HepG2 (cell line): ENCODE measurements at regions not wholly inside any gene's neighbourhood (a gene's known extent, or its start where the extent isn't known, plus 50 kb on each side); places are given as distances from the start of the nearest gene placed in this dataset.

ENCODE experiments used
- ATAC-seq: fragments of 200-7000 bp; cut with Tn5 transposase; 3 replicates; pipeline ENCODE4 v1.9.1; 2020; ENCODE audit warnings: mild to moderate bottlenecking, moderate library complexity
- BruUV-seq: library from RNA; stranded (reverse); fragments of 400-500 nt; replicated peaks from 2 replicates; lab custom pipeline; 2021; lab: Mats Ljungman, UMichigan
- CTCF ChIA-PET: fragments of 300-600 bp; formaldehyde crosslinking; extraction: SDS; loops from one replicate; lab custom pipeline; 2021; ENCODE audit warnings: low total read pairs, inconsistent platforms, low intra/inter-chr PET ratio; lab: Yijun Ruan, JAX
- POLR2A ChIA-PET: fragments of 350-600 bp; sonication (Branson Sonifier 250); formaldehyde crosslinking; loops from one replicate; lab custom pipeline; 2020; ENCODE audit warnings: antibody characterized with exemption, inconsistent platforms; lab: Yijun Ruan, JAX
- DNase-seq: peaks from one replicate; pipeline ENCODE4 v3.0.0-alpha.2; 2015; ENCODE audit warnings: low spot score
- FAIRE-seq: peaks from 3 replicates; lab custom pipeline; 2011; peaks lifted over from hg19 to GRCh38; lab: Jason Lieb, UNC
- H2AFZ ChIP-seq: one replicate; pipeline ENCODE4 v1.6.1; 2011; ENCODE audit warnings: low read length, inconsistent platforms
- H3K27ac ChIP-seq: fragments of 300-600 bp; 3 replicates; pipeline ENCODE4 v1.8.0; 2011; ENCODE audit warnings: mixed run types, mild to moderate bottlenecking, mixed read lengths, low read length, inconsistent platforms; ENCODE audit not compliant: insufficient read depth; ENCODE audit errors: extremely low read length
- H3K27me3 ChIP-seq, 2 experiments: fragments of 200-600 bp in 1 of 2; 2 replicates in 1 of 2; 3 replicates in 1 of 2; pipeline versions ENCODE4 v1.6.0 to v1.8.0; 2011; ENCODE audit warnings: low read length in 2 of 2, mild to moderate bottlenecking in 2 of 2, moderate library complexity in 2 of 2, inconsistent platforms in 1 of 2; ENCODE audit not compliant: insufficient read depth in 2 of 2, control insufficient read depth in 1 of 2
- H3K36me3 ChIP-seq, 2 experiments: fragments of 200-600 bp in 1 of 2; replicated peaks in 1 of 2; 2 replicates in 1 of 2; 3 replicates in 1 of 2; pipeline versions ENCODE4 v1.5.1 to v1.8.0; 2011; ENCODE audit warnings: low read length in 2 of 2, inconsistent platforms in 1 of 2; ENCODE audit not compliant: insufficient read depth in 2 of 2, control insufficient read depth in 1 of 2
- H3K4me1 ChIP-seq: 2 replicates; pipeline ENCODE4 v1.5.1; 2012; ENCODE audit warnings: low read length, inconsistent platforms; ENCODE audit not compliant: insufficient read depth
- H3K4me2 ChIP-seq: 2 replicates; pipeline ENCODE4 v1.6.0; 2011; ENCODE audit warnings: low read depth, low read length, inconsistent platforms
- H3K4me3 ChIP-seq, 3 experiments: fragments of 200-600 bp in 1 of 3; sonication (generic), shearing (Covaris generic) in 1 of 3; replicated peaks in 1 of 3; 2 replicates each; pipeline ENCODE4 v1.5.1; 2011 to 2016; ENCODE audit warnings: low read length in 3 of 3, inconsistent platforms in 2 of 3, low read depth in 2 of 3, mild to moderate bottlenecking in 2 of 3, control low read depth in 1 of 3, mixed read lengths in 1 of 3; ENCODE audit not compliant: insufficient read depth in 1 of 3
- H3K79me2 ChIP-seq: one replicate; pipeline ENCODE4 v1.6.1; 2011; ENCODE audit warnings: low read length, inconsistent platforms; ENCODE audit not compliant: insufficient read depth
- H3K9ac ChIP-seq: 2 replicates; pipeline ENCODE4 v1.6.0; 2011; ENCODE audit warnings: mild to moderate bottlenecking, low read depth, low read length, inconsistent platforms; ENCODE audit not compliant: insufficient read depth
- H3K9me3 ChIP-seq: 2 replicates; pipeline ENCODE4 v1.5.1; 2012; ENCODE audit warnings: mild to moderate bottlenecking, low read length
- H4K20me1 ChIP-seq: 2 replicates; pipeline ENCODE4 v1.6.0; 2011; ENCODE audit warnings: inconsistent platforms, mild to moderate bottlenecking, low read length, moderate library complexity; ENCODE audit not compliant: insufficient read depth
- ARID5B ChIP-seq: IDR thresholded peaks from 2 replicates; pipeline ENCODE4 v1.4.0; 2020; ENCODE audit warnings: mild to moderate bottlenecking, missing genetic modification reagents
- MEIS1 ChIP-seq: sonication (generic); formaldehyde crosslinking; IDR thresholded peaks from 2 replicates; pipeline ENCODE4 v1.9.0; 2021; ENCODE audit warnings: mild to moderate bottlenecking, missing genetic modification reagents, moderate library complexity, borderline replicate concordance
- YEATS4 ChIP-seq: sonication (generic); formaldehyde crosslinking; IDR thresholded peaks from 2 replicates; pipeline ENCODE4 v1.4.0; 2020; ENCODE audit warnings: missing genetic modification reagents, borderline replicate concordance
- ZBTB38 ChIP-seq: sonication (generic); formaldehyde crosslinking; IDR thresholded peaks from 2 replicates; pipeline ENCODE4 v1.5.1; 2020; ENCODE audit warnings: mild to moderate bottlenecking, missing genetic modification reagents
- ZBTB7B ChIP-seq: sonication (generic); formaldehyde crosslinking; IDR thresholded peaks from 2 replicates; pipeline ENCODE4 v1.4.0; 2020; ENCODE audit warnings: missing genetic modification reagents
- ZNF607 ChIP-seq: sonication (generic); formaldehyde crosslinking; IDR thresholded peaks from 2 replicates; pipeline ENCODE4 v1.5.1; 2020; ENCODE audit warnings: missing genetic modification reagents, mild to moderate bottlenecking, borderline replicate concordance
- WGBS: methylation state at CpG from one replicate; pipeline ENCODE4 v1.1.6; 2017; ENCODE audit warnings: low lambda C conversion rate; 5-methylcytosine and 5-hydroxymethylcytosine counted together
- in situ Hi-C: cut with HindIII; loops from 2 replicates; pipeline ENCODE4 v1.10.0; 2017; ENCODE audit warnings: low pct_unique_long_range_greater_than_20kb; ENCODE audit not compliant: extremely low pct_ligation_motif_present
- intact Hi-C: fragments of 100-400 bp; cut with micrococcal nuclease; formaldehyde crosslinking; loops from one replicate; pipeline ENCODE4 v1.10.0; 2022; ENCODE audit not compliant: unreplicated experiment
- TF ChIP-seq, protein P1 (sequence below): sonication (generic); formaldehyde crosslinking; conservative IDR thresholded peaks from 2 replicates; pipeline ENCODE4 v1.8.0; 2022; ENCODE audit warnings: missing genetic modification reagents

DNA sequence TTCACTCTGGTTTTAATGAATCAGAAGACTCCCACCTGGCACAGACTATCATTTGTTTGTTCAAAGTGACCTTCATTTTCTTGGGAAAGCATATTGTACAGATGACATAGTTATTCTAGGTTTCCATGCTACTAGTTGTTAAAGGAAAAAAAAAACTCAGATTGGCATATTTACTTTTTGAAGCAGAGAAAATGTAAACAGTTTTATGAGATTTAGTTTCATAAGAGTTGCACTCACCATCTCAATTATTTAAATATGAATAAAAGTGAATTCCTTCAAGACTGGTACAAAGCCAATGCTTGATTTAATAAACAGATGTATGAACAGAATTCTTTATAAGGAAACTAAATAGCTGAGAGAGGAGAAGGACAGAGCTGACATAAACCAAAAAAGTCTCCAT is 280.3 kb upstream of the UGT8 start (continued):
- 0 out of 2 replicates have a peak, but pooled peaks have one; percentile 8 for TF ChIP-seq ARID5B (CRISPR knock-in tag)

- no peak overlapping the region for H2AFZ ChIP-seq
- ATAC-seq (no peak), DNase-seq (no peak)
- POLR2A ChIA-PET, result no interaction called here
- intact Hi-C loops, result no loop called here
- no peaks in the 10 kb centered on the region for H3K79me2 ChIP-seq
- no peak overlapping the region for H3K9ac ChIP-seq
- H3K4me2 ChIP-seq, result no peak overlapping the region
- no peaks in the 10 kb centered on the region for H4K20me1 ChIP-seq
- WGBS, result 5% methylated on average over 2 of the region's 2 CpGs
- BruUV-seq, result no TSS peak
- TF ChIP-seq YEATS4 (CRISPR knock-in tag) (no peak), MEIS1 (no peak), ZBTB38 (CRISPR knock-in tag) (no peak), ZNF607 (no peak), ZBTB7B (no peak)
- TF ChIP-seq, protein P1, sequence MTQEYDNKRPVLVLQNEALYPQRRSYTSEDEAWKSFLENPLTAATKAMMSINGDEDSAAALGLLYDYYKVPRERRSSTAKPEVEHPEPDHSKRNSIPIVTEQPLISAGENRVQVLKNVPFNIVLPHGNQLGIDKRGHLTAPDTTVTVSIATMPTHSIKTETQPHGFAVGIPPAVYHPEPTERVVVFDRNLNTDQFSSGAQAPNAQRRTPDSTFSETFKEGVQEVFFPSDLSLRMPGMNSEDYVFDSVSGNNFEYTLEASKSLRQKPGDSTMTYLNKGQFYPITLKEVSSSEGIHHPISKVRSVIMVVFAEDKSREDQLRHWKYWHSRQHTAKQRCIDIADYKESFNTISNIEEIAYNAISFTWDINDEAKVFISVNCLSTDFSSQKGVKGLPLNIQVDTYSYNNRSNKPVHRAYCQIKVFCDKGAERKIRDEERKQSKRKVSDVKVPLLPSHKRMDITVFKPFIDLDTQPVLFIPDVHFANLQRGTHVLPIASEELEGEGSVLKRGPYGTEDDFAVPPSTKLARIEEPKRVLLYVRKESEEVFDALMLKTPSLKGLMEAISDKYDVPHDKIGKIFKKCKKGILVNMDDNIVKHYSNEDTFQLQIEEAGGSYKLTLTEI, result no peak
- TF ChIP-seq, all 625 proteins: peak for 0
- in situ Hi-C loops, result no loop called here
- no peaks in the 10 kb centered on the region for H3K36me3 ChIP-seq
- no peak overlapping the region for H3K27ac ChIP-seq
- H3K4me1 ChIP-seq, result no peaks in the 10 kb centered on the region
- no peaks in the 10 kb centered on the region for H3K9me3 ChIP-seq
- CTCF ChIA-PET, result no interaction called here
- no peaks in the 10 kb centered on the region for H3K27me3 ChIP-seq
- H3K4me3 ChIP-seq, result no peak overlapping the region
- FAIRE-seq, result no peak
These were observed 278.5 kb upstream of the UGT8 start for GRCh38 chr4:114320126-114320525.
